WTC11 (cell line): ENCODE measurements at regions not wholly inside any gene's neighbourhood (a gene's known extent, or its start where the extent isn't known, plus 50 kb on each side); places are given as distances from the start of the nearest gene placed in this dataset.

ENCODE experiments used
- ATAC-seq: fragments of 200-7000 bp; cut with Tn5 transposase; 2 replicates; pipeline ENCODE4 v1.10.0; 2021; ENCODE audit warnings: mild to moderate bottlenecking, moderate library complexity
- CTCF ChIA-PET: fragments of 300-600 bp; sonication (Branson Sonifier 250); formaldehyde crosslinking; loops from one replicate; lab custom pipeline; 2021; ENCODE audit warnings: antibody characterized with exemption; lab: Charles Lee
- POLR2A ChIA-PET: fragments of 350-600 bp; sonication (Branson Sonifier 250); formaldehyde crosslinking; loops from one replicate; lab custom pipeline; 2021; ENCODE audit warnings: antibody characterized with exemption; lab: Charles Lee
- DNase-seq: peaks from one replicate; pipeline ENCODE4 v3.0.0; 2021; ENCODE audit warnings: low spot score
- H3K27ac Mint-ChIP-seq: 2 replicates; pipeline ENCODE4 v1.8.0; 2021; ENCODE audit warnings: mixed read lengths
- H3K27me3 Mint-ChIP-seq: 2 replicates; pipeline ENCODE4 v1.8.0; 2021; ENCODE audit warnings: low read depth, mild to moderate bottlenecking, moderate library complexity, mixed read lengths
- H3K36me3 Mint-ChIP-seq: 2 replicates; pipeline ENCODE4 v1.8.0; 2021; ENCODE audit warnings: mixed read lengths
- H3K4me1 Mint-ChIP-seq: 2 replicates; pipeline ENCODE4 v1.8.0; 2022; ENCODE audit warnings: mixed read lengths
- H3K4me3 Mint-ChIP-seq: 2 replicates; pipeline ENCODE4 v1.8.0; 2021; ENCODE audit warnings: mild to moderate bottlenecking, moderate library complexity, mixed read lengths
- H3K9me3 Mint-ChIP-seq: 2 replicates; pipeline ENCODE4 v1.8.0; 2021; ENCODE audit warnings: mixed read lengths
- ATF1 ChIP-seq: sonication (generic); formaldehyde crosslinking; IDR thresholded peaks from 2 replicates; pipeline ENCODE4 v1.8.1; 2023; ENCODE audit warnings: mild to moderate bottlenecking, moderate library complexity, missing genetic modification reagents
- CREM ChIP-seq: sonication (generic); formaldehyde crosslinking; IDR thresholded peaks from 2 replicates; pipeline ENCODE4 v1.8.1; 2022; ENCODE audit warnings: mild to moderate bottlenecking, missing genetic modification reagents, moderate library complexity
- ELF4 ChIP-seq: sonication (generic); formaldehyde crosslinking; IDR thresholded peaks from 2 replicates; pipeline ENCODE4 v1.8.1; 2022; ENCODE audit warnings: low read depth, mild to moderate bottlenecking, moderate library complexity, missing genetic modification reagents
- FOXK1 ChIP-seq: sonication (generic); formaldehyde crosslinking; IDR thresholded peaks from 2 replicates; pipeline ENCODE4 v1.8.0; 2022; ENCODE audit warnings: mild to moderate bottlenecking, moderate library complexity, missing genetic modification reagents
- NFE2L1 ChIP-seq: sonication (generic); formaldehyde crosslinking; IDR thresholded peaks from 2 replicates; pipeline ENCODE4 v1.8.1; 2023; ENCODE audit warnings: missing genetic modification reagents
- NR3C1 ChIP-seq: sonication (generic); formaldehyde crosslinking; conservative IDR thresholded peaks from 2 replicates; pipeline ENCODE4 v1.8.1; 2023; ENCODE audit warnings: low read depth, mild to moderate bottlenecking, missing genetic modification reagents
- RORB ChIP-seq: fragments of 250-450 bp; sonication (Bioruptor Pico); IDR thresholded peaks from 2 replicates; pipeline ENCODE4 v1.9.0; 2021; ENCODE audit warnings: mild to moderate bottlenecking
- SP1 ChIP-seq: sonication (generic); formaldehyde crosslinking; conservative IDR thresholded peaks from 2 replicates; pipeline ENCODE4 v1.8.1; 2022; ENCODE audit warnings: missing genetic modification reagents
- USF1 ChIP-seq: sonication (generic); formaldehyde crosslinking; IDR thresholded peaks from 2 replicates; pipeline ENCODE4 v1.8.0; 2022; ENCODE audit warnings: mild to moderate bottlenecking, missing genetic modification reagents
- USF2 ChIP-seq: sonication (generic); formaldehyde crosslinking; IDR thresholded peaks from 2 replicates; pipeline ENCODE4 v1.8.1; 2023; ENCODE audit warnings: mild to moderate bottlenecking, missing genetic modification reagents, moderate library complexity
- ZNF138 ChIP-seq: sonication (generic); formaldehyde crosslinking; conservative IDR thresholded peaks from 2 replicates; pipeline ENCODE4 v1.8.1; 2022; ENCODE audit warnings: mild to moderate bottlenecking, moderate library complexity, missing genetic modification reagents
- ZNF219 ChIP-seq: sonication (generic); formaldehyde crosslinking; IDR thresholded peaks from 2 replicates; pipeline ENCODE4 v1.8.0; 2023; ENCODE audit warnings: missing genetic modification reagents, mild to moderate bottlenecking, borderline replicate concordance
- ZNF232 ChIP-seq: sonication (generic); formaldehyde crosslinking; IDR thresholded peaks from 2 replicates; pipeline ENCODE4 v1.8.0; 2022; ENCODE audit warnings: mild to moderate bottlenecking, missing genetic modification reagents
- ZSCAN18 ChIP-seq: fragments of 250-450 bp; sonication (Bioruptor Pico); IDR thresholded peaks from 2 replicates; pipeline ENCODE4 v2.1.2; 2022; ENCODE audit warnings: mild to moderate bottlenecking, moderate library complexity
- TF ChIP-seq, protein P1 (sequence below): sonication (generic); formaldehyde crosslinking; IDR thresholded peaks from 2 replicates; pipeline ENCODE4 v1.8.0; 2022; ENCODE audit warnings: missing genetic modification reagents
- TF ChIP-seq, protein P2 (sequence below): sonication (generic); formaldehyde crosslinking; IDR thresholded peaks from 2 replicates; pipeline ENCODE4 v1.8.1; 2022; ENCODE audit warnings: missing genetic modification reagents, borderline replicate concordance
- TF ChIP-seq, protein P3 (sequence below): sonication (generic); formaldehyde crosslinking; conservative IDR thresholded peaks from 2 replicates; pipeline ENCODE4 v1.8.1; 2022; ENCODE audit warnings: mild to moderate bottlenecking, missing genetic modification reagents
- TF ChIP-seq, protein P4 (sequence below): fragments of 250-450 bp; sonication (Bioruptor Pico); IDR thresholded peaks from 2 replicates; pipeline ENCODE4 v1.9.0; 2021; ENCODE audit warnings: mild to moderate bottlenecking

- Mint-ChIP-seq H3K36me3 (peaks cover 3% of the 10 kb centered on the region), H3K9me3 (peaks cover 18% of the 10 kb centered on the region), H3K4me3 (no peak overlapping the region), H3K4me1 (peaks cover 12% of the 10 kb centered on the region), H3K27ac (no peak overlapping the region), H3K27me3 (peaks cover 9% of the 10 kb centered on the region)
- ATAC-seq (no peak), DNase-seq (no peak)
- POLR2A ChIA-PET: interaction anchor here (0.7 kb wide), 1 partner anchor 24 kb away, joined by 3 read pairs; no protein-coding TSS in a partner anchor
- CTCF ChIA-PET: no interaction called here
- TF ChIP-seq ATF1 (CRISPR knock-in tag) (no peak), ZSCAN18 (no peak), CREM (CRISPR knock-in tag) (no peak), ELF4 (CRISPR knock-in tag) (no peak), ZNF232 (CRISPR knock-in tag) (no peak), RORB (CRISPR knock-in tag) (no peak), NR3C1 (CRISPR knock-in tag) (no peak), NFE2L1 (CRISPR knock-in tag) (no peak), ZNF138 (CRISPR knock-in tag) (no peak)
- TF ChIP-seq, protein P1, sequence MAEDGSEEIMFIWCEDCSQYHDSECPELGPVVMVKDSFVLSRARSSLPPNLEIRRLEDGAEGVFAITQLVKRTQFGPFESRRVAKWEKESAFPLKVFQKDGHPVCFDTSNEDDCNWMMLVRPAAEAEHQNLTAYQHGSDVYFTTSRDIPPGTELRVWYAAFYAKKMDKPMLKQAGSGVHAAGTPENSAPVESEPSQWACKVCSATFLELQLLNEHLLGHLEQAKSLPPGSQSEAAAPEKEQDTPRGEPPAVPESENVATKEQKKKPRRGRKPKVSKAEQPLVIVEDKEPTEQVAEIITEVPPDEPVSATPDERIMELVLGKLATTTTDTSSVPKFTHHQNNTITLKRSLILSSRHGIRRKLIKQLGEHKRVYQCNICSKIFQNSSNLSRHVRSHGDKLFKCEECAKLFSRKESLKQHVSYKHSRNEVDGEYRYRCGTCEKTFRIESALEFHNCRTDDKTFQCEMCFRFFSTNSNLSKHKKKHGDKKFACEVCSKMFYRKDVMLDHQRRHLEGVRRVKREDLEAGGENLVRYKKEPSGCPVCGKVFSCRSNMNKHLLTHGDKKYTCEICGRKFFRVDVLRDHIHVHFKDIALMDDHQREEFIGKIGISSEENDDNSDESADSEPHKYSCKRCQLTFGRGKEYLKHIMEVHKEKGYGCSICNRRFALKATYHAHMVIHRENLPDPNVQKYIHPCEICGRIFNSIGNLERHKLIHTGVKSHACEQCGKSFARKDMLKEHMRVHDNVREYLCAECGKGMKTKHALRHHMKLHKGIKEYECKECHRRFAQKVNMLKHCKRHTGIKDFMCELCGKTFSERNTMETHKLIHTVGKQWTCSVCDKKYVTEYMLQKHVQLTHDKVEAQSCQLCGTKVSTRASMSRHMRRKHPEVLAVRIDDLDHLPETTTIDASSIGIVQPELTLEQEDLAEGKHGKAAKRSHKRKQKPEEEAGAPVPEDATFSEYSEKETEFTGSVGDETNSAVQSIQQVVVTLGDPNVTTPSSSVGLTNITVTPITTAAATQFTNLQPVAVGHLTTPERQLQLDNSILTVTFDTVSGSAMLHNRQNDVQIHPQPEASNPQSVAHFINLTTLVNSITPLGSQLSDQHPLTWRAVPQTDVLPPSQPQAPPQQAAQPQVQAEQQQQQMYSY (CRISPR knock-in tag): no peak
- TF ChIP-seq, protein P2, sequence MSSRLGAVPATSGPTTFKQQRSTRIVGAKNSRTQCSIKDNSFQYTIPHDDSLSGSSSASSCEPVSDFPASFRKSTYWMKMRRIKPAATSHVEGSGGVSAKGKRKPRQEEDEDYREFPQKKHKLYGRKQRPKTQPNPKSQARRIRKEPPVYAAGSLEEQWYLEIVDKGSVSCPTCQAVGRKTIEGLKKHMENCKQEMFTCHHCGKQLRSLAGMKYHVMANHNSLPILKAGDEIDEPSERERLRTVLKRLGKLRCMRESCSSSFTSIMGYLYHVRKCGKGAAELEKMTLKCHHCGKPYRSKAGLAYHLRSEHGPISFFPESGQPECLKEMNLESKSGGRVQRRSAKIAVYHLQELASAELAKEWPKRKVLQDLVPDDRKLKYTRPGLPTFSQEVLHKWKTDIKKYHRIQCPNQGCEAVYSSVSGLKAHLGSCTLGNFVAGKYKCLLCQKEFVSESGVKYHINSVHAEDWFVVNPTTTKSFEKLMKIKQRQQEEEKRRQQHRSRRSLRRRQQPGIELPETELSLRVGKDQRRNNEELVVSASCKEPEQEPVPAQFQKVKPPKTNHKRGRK (CRISPR knock-in tag): no peak
- TF ChIP-seq, protein P3, sequence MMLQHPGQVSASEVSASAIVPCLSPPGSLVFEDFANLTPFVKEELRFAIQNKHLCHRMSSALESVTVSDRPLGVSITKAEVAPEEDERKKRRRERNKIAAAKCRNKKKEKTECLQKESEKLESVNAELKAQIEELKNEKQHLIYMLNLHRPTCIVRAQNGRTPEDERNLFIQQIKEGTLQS (CRISPR knock-in tag): no peak
These were observed 65.8 kb downstream of the FOS start for GRCh38 chr14:75344411-75344810.

DNA sequence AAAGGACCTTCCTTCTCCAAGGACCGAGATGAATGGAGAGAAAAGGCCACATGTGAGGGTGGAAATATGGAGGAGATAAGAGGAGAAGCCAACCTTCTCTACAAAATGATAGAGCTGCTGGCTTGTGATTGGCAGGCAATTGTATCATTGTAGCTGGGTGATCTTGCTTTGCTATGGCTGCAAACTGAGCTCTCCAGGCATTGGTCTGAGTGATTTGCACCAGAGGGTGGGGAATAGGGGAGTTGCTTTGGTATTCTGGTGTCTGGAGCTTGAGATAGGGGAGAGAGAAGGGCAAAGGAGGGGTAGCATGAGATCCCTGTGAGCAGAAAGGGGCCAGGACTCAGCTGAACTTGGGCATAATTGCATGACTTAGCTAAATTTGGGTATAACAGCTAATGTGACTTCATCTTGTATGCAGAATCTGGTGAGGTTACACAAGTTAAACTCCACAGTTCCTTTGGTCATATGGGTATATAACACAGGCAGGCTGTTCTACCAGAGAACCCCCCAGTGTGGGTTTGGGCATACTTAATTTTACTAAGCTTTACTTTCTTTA lies 72.0 kb downstream of the FOS start:
- peaks cover 6% of the 10 kb centered on the region; the same call in 1 of the 2 replicates for H3K27me3 Mint-ChIP-seq
- no peak overlapping the region for H3K27ac Mint-ChIP-seq
- no peak for DNase-seq
- TF ChIP-seq USF2: no peak
- TF ChIP-seq, protein P4, sequence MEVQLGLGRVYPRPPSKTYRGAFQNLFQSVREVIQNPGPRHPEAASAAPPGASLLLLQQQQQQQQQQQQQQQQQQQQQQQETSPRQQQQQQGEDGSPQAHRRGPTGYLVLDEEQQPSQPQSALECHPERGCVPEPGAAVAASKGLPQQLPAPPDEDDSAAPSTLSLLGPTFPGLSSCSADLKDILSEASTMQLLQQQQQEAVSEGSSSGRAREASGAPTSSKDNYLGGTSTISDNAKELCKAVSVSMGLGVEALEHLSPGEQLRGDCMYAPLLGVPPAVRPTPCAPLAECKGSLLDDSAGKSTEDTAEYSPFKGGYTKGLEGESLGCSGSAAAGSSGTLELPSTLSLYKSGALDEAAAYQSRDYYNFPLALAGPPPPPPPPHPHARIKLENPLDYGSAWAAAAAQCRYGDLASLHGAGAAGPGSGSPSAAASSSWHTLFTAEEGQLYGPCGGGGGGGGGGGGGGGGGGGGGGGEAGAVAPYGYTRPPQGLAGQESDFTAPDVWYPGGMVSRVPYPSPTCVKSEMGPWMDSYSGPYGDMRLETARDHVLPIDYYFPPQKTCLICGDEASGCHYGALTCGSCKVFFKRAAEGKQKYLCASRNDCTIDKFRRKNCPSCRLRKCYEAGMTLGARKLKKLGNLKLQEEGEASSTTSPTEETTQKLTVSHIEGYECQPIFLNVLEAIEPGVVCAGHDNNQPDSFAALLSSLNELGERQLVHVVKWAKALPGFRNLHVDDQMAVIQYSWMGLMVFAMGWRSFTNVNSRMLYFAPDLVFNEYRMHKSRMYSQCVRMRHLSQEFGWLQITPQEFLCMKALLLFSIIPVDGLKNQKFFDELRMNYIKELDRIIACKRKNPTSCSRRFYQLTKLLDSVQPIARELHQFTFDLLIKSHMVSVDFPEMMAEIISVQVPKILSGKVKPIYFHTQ (CRISPR knock-in tag): no peak
- TF ChIP-seq FOXK1 (CRISPR knock-in tag): no peak
- no peak for TF ChIP-seq ZNF219
- no peak for TF ChIP-seq SP1 (CRISPR knock-in tag)
- TF ChIP-seq USF1 (CRISPR knock-in tag): no peak
- no peak for TF ChIP-seq ZNF138 (CRISPR knock-in tag)
- peaks cover 16% of the 10 kb centered on the region for H3K9me3 Mint-ChIP-seq
- no peaks in the 10 kb centered on the region for H3K4me1 Mint-ChIP-seq
- no peaks in the 10 kb centered on the region; the same call in none of the 2 replicates for H3K36me3 Mint-ChIP-seq
- no peak overlapping the region for H3K4me3 Mint-ChIP-seq
- POLR2A ChIA-PET: no interaction called here
- no peak for ATAC-seq
- CTCF ChIA-PET: no interaction called here
